HG03045 (cell line): ENCODE measurements at regions not wholly inside any gene's neighbourhood (a gene's known extent, or its start where the extent isn't known, plus 50 kb on each side); places are given as distances from the start of the nearest gene placed in this dataset.
"Not testable (repeated sequence)": the region's sequence is repeated elsewhere in the genome, so short reads cannot be mapped to it uniquely, and the experiment has no call there.

Source experiments
- ATAC-seq: cut with Tn5 transposase; IDR thresholded peaks from one replicate; pipeline ENCODE4 v1.9.1; 2021; ENCODE audit warnings: mild to moderate bottlenecking, moderate library complexity; ENCODE audit not compliant: unreplicated experiment

DNA sequence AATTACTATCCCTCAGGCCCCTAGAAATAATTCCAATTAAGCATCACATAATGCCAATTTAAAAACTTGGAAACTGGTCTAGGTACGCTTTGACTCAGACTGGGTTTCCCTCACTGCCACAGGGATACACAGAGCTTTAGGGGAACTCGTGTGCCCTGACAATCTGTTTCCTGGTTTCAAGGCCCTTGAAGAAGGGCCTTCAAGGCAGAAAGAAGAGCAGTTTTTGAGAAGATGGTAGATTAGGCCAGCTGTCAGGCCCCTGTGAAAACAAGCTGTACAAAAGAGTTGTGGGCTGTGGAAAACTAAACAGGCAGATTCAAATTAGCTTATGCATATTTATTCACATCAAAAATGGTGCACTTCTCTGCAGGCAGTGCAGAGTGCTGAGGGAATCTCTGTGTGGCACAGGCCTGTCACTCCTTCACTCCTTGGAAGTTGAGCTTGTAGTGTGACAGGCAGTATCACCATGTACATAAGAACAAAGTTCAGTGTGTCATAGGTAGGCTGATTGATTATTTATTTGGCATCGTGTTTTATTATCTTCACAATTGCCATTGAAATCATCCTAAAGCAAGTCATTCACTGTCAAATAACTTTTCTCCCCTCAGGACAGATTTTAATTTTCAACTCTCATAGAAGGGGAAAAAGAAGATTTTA, 614.4 kb upstream of the GYPC start:
- no peak for ATAC-seq

DNA sequence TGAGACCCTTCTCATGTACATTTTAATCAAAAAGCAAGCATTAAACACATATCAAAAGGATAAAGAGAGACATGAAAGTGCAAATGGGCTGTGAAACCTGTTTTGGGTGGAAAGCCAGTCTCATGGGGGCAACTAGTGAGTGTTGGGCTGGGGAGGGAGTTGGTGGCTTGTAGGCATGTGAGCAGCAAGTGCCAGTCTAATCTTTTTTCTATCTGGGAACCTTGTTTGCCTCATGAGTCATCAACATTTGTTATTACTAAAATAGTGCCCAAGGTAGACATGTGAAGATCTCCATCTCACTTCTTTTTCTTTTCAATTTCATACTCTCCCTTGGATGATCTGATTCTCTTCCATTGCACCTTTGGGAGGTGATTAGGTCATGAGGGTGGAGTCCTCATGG, 613.9 kb upstream of the GYPC start:
- ATAC-seq = no peak

DNA sequence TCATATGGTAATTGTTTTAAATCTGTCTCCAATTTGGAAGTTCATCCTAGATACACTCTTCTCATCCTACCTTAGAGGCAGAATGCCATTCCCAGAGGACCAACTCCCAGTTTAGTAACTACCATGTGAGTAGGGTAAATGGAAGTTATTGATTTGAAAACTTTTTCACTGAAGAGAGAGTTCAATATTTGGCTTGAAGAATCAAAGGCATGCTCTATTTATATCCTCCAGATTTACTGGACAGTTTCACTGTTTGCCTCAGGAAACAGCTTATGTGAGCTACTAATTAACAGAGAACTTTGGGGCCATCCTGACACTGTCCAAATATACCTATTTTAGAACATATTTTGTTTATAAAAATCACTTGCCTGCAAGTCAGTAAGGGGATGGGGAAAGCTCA, 607.2 kb upstream of the GYPC start:
- ATAC-seq = no peak

DNA sequence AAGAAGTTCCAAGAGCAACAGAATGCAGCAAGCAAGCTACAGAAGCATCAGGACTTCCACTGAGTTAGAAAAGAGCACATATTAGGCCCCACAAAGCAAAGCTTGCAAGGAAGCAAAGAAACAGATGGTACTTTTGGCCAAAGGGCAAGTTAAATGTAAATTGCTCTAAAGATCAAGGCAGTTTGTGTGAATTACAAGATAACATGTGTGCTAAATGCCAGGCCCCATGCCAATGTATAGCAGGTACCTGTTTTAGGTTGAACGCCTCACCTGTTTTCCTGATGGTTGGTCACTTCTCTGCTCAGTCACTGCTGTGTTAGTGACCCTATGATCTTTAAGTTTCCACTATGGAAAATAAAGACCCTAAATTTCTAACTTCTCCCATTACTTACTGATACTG, 606.5 kb upstream of the GYPC start:
- ATAC-seq = no peak

DNA sequence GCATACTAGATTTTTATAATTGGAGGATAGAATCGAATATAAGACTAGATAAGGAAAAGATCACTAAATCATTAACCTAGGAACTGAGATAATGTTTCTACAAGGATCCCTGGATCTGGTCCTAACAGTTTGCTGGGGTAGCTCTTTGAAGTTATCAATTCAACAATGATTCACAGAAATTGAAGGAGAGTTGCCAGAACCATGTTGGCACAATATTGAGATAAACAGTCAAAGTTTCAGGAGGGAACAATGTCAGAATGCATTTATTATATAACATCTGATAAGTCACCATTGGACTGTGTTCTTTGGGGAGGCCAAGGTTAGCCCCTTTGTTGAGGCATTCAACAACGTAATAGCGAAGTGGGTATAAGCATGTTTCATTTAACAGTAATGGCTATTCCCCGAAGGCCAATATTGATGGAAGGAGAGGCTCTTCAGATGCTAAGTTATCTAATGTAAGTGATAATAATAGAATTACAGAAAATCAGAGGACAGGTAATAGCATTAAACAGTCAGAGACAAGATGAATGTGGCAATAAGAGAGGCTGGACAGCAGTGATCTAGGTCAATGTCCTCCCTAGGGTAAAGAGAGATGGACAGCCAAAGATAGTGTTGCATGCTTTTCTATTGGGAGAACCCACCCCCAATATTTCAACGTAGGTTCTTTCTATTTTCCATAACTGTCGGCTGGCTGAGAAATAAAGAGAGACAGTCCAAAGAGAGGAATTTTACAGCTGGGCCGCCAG, 604.8 kb upstream of the GYPC start:
- ATAC-seq = no peak

DNA sequence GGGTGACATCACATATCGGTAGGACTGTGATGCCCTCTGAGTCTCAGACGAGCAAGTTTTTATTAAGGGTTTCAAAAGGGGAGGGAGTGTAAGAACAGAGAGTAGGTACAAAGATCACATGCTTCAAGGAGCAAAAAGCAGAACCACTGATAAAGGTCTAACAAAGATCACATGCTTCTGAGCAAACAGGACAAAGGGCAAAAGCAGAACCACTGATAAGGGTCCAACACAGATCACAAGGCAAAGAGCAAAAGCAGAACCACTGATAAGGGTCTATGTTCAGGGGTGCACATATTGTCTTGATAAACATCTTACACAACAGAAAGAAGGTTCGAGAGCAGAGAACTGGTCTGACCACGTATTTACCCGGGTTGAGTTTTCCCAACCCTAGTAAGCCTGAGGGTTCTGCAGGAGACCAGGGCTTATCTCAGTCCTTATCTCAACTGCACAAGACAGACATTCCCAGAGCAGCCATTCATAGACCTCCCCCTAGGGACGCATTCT, 604.2 kb upstream of the GYPC start:
- not testable (repeated sequence) for ATAC-seq

DNA sequence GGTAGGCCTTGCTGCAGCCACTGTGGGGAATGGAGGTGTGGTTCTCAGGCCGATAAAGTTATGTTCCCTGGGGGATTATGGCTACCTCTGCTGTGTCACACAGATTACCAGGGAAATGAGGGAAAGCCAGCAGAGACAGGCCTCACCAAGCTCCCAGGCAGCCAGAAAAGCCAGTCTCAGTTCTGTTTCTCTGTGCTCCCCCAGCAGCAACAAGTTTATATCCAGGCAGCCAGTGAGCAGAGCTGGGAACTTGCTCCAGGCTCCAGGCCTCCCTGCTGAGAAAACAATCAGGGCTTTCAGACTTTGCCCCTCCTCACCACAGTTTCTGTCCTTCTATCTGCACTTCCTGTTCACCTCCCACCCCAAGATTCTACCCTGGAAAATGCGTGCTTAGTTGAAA, 596.6 kb upstream of the GYPC start:
- ATAC-seq = no peak

DNA sequence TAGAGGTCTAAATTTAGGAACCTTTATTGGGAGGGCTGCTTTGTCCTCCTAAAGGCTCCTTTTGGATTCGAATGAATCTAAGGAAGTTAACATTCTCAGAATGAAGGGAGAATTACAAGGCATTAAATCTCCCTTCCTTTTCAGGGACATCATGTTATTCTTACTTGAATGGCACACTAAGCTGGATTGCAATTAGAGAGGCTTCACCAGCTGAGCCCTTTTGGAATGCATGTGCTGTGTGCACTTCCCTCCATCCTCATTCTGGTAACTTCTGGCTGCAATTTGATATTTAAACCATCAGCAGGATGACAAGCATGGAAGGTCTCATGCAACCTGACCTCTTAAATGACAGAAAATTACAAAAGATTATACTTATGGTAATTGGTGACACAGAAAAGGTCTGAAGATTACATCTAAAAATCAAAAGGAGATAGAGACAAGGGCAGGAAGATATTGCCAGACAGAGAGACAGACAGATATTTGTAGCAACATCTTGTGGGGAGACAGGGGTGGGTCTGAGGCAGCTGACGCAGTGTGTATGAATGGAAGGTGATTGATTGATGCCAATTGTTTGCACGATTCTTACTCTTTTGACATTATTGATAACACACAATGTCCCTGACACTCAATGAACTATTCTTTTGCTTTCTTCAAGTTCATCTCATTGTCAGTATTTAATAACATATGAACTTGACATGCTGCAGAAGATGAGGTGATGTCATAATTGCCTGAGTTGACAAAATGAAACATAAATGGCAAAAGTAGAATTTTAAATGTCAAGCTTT, 570.8 kb upstream of the GYPC start:
- no peak for ATAC-seq

DNA sequence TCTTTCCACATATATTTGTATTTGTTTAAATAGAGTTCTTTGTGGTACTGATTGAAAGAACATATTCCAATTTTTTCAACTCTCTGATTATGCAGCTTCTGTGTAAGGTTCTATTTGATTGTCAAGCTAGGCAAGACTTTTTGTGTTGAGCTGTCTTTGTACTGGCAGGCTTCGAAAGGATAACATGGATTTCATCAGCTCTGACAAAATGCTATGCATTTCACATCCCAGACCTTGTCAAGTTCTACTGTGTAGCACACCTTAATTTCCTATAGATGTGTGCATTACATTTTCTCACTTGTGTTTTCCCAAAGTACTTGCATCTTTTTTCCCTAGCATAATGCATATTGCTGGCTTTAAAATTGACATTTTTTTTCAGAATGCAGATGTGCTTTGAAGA, 555.0 kb upstream of the GYPC start:
- ATAC-seq = no peak

DNA sequence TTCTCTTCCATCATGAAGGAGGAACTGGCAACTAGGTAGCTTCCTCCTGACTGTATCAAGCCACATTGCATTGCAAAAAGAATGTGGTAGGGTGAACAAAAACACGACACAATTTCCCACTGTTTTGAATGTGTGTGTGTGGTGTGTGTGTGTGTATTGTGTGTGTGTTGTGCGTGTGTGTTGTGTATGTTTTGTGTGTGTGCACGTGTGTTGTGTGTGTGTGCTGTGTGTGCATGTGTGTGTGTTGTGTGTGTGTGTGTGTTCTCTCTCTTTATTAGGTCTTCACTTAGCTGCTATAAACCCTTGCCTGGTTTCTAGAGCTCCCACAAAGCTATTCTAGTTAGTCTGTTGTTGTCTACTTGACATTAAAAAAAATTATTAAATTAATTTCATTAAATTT, 550.0 kb upstream of the GYPC start:
- no peak for ATAC-seq

DNA sequence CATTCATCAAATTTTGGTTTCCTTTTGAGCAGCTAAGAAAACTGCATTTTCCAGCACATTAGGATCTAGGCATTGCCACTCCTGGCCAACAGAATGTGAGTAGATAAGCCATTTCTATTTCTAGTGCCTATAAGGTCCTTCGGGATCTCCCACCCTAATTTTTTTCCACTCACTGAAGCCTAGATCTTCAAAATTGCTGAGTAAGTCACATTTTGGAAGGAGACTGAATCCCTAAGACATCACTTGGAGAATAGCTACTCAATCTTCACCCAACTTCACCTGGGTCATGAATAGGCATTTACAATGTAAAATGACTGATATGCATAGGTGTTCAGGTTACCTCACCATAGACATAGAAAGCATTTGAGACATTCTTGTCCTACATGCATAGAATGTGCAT, 548.1 kb upstream of the GYPC start:
- ATAC-seq = no peak

DNA sequence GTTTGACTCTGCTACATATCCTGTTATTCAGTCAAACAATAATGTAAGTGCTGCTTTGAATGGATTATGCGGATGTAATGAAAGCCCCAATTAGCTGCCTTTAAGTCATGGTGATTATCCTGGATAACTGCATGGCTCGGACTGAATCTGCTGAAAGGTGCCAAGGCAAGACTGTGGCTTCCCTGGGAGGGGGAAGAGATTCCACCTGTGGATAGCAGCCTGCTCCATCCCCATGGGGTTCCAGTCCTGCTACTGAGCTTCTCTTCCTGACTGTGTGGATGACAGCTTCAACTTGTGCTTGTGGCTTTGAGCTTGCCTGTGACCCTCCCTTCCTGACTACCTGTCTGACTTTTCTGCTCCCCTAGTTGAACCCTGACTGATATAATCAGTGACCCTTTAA, 540.0 kb upstream of the GYPC start:
- no peak for ATAC-seq

DNA sequence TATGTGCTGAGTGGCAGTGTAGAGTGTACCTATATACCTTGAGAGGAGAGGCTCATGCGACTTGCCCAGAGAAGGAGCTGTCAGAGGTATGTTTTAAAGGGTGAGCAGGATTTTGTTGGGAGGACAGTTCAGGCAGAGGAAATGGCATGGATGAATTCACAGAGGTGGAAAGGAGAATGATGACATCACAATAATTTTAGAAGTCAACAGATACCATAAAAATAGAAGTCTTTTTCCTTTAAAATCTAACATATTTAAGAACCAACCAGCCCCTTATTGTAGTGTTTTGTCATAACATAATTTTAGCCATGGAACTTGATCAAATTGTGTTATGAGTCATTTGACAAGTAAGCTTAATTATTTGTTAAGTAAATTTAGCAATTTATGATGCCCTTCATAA, 538.1 kb upstream of the GYPC start:
- no peak for ATAC-seq

DNA sequence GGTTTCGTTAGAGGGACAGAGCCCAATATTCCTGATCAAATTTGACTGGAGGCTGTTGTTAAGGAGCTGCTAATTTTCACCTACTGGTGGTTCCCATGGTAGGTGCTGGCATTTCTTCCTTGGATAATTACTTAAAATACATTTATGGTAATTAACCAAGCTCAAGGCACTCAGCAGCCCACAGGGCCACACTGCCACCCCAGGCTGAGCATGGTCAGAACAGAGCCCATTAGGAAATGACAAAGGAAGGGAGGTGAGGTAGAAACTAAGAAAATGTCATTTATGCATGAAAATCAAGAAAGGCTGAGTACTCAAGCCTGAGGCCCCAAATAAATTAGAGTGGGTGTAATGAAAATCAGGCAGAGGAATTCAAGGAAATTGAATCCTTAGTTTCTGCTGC, 510.2 kb upstream of the GYPC start:
- ATAC-seq = no peak

DNA sequence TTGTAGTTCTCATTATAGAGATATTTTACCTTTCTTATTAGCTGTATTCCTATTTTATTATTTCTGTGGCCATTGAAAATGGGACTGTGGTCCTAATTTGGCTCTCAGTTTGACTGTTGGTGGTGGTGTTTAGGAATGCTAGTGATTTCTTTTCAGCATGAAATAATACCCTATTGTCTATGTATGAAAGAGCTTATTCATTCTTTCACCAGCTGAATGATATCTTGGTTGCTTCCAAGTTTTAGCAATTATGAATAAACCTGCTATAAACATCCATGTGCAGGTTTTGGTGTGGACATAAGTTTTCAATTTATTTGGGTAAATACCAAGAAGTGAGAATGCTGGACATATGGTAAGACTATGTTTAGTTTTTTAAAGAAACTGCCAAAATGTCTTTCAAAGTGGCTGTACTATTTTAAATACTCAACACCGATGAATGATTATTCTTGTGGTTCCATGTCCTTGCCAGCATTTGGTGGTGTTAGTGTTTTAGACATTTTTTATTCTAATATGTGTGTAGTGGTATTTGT, 501.6 kb upstream of the GYPC start:
- ATAC-seq = no peak

DNA sequence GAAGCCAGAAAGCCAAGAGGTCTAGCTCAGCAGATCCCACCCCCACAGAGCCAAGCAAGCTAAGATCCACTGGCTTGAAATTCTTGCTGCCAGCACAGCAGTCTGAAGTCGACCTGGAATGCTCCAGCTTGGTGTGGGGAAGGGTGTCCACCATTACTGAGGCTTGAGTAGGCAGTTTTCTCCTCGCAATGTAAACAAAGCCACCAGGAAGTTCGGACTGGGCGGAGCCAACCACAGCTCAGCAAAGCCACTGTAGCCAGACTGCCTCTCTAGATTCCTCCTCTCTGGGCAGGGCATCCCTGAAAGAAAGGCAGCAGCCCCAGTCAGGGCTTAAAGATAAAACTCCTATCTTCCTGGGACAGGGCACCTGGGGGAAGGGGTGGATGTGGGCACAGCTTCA, 495.0 kb upstream of the GYPC start:
- not testable (repeated sequence) for ATAC-seq

DNA sequence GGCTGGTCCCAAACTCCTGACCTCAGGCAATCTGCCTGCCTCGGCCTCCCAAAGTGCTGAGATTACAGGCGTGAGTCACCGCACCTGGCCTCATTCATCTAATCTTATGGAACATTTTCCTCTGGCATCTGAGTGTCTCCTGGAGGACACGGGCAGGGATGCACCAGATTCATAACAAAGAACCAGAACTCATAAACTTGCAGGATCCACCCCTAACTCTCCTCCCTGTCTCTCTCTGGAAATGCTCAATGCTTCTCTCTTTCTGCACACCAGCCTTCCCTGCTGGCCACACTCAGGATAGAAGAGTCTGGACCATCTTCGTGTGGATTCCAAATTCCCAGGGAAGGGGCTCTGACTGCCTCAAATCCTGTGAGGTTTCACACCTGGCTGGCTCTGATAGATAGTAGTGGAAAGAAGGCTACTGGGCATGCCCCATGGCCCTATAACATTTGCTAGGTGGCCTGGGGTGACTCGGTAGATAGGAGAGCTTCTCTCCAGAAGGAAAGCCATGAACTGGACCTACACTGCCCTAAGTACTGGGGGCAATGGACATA, 483.2 kb upstream of the GYPC start:
- no peak for ATAC-seq

DNA sequence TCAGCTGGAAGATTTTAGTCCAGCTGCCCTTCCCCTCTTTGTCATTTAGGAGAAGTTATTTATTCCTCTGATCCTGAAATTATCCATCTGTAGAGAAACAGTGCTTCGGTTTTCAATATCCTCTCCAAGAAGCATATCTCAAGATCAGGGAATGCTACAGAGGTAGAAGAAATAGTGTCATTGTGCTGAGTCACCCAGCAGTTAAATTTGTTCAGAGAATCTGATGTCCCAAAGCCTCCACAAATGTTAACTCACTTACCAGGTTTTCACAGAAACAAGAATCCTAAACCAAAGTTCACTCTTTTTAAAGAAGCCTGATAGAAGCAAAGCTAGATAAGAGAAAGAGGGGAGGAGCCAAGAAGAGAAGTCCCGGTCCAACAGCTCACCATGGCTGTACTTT, 480.7 kb upstream of the GYPC start:
- no peak for ATAC-seq

DNA sequence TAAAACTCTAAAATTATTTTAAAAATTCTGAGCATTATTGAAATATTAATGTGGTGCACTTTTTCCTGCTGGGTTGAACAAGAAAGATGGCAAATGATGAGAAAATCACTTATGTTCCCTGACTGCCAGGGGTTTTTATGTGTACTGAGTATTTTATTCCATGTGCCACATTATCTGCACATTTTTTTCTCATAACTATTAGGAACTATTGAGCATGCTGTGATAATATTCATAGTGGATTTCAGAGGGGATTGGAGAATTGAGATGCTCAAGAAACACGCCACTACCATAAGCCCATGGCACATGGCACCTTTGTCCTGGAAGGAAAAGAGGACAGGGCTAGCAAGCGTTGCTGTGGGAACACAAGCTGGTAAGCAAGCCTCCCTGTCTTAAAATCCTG, 478.5 kb upstream of the GYPC start:
- ATAC-seq = no peak

DNA sequence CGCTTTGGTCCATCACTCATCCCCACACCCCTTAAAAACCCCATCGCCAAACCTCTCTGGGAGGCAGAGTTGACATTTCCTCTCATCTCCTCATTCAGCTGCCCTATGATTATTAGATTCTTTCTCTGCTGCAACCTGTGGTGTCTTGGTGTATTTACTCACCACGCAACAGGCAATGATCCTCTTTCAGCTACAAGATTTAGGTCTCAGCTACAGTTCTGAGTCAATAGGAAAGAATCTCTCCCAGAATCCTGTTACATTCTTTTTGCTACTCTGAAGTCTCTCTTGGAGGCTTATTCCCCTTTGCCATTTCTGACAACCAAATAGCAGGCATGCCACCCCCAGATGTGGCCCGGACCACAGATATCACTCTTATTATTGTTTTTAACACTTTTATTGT, 468.3 kb upstream of the GYPC start:
- ATAC-seq = no peak

DNA sequence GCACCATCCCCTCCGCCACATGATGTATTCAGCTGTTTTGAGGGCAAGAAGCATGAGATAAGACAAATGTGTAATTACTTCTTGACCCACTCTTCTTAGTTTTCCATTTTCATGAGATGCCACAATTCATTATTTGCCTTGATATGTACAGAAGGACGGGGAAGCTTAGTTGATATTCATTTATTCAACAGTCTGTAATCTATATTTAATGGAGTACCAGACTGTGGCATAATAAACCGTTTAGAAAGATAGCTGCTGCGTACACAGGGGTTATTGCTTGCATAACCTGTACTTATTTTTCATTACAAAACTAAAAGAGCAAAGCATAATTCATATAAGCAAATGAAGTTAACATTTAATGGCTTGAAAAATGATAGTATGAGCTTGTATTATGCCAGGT, 466.4 kb upstream of the GYPC start:
- no peak for ATAC-seq
